ENCODE measurements at regions not wholly inside any gene's neighbourhood (a gene's known extent, or its start where the extent isn't known, plus 50 kb on each side); places are given as distances from the start of the nearest gene placed in this dataset.

- TF ChIP-seq, protein P1, sequence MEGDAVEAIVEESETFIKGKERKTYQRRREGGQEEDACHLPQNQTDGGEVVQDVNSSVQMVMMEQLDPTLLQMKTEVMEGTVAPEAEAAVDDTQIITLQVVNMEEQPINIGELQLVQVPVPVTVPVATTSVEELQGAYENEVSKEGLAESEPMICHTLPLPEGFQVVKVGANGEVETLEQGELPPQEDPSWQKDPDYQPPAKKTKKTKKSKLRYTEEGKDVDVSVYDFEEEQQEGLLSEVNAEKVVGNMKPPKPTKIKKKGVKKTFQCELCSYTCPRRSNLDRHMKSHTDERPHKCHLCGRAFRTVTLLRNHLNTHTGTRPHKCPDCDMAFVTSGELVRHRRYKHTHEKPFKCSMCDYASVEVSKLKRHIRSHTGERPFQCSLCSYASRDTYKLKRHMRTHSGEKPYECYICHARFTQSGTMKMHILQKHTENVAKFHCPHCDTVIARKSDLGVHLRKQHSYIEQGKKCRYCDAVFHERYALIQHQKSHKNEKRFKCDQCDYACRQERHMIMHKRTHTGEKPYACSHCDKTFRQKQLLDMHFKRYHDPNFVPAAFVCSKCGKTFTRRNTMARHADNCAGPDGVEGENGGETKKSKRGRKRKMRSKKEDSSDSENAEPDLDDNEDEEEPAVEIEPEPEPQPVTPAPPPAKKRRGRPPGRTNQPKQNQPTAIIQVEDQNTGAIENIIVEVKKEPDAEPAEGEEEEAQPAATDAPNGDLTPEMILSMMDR (conservative IDR thresholded peaks at IDR 0.05), result no peak
- no peak for TF ChIP-seq EZH2 (IDR thresholded peaks at IDR 0.05; ENCODE audit: low read depth)
Observed at GRCh38 chr18:25853691-25854433, 236.6 kb downstream of the SS18 start.

Measured in PC-9 (cell line).